B cell (primary cell): ENCODE measurements at regions not wholly inside any gene's neighbourhood (a gene's known extent, or its start where the extent isn't known, plus 50 kb on each side); places are given as distances from the start of the nearest gene placed in this dataset.

ENCODE experiments used
- ATAC-seq: fragments of 200-7000 bp; cut with Tn5 transposase; one replicate; pipeline ENCODE4 v1.10.0; 2021; ENCODE audit warnings: low read depth, mild to moderate bottlenecking, moderate number of reproducible peaks, moderate library complexity
- CTCF ChIA-PET: fragments of 350-600 bp; sonication (Branson Sonifier 250); formaldehyde crosslinking; loops from one replicate; lab custom pipeline; 2021; ENCODE audit warnings: antibody characterized with exemption, inconsistent platforms; lab: Charles Lee
- POLR2A ChIA-PET: fragments of 350-600 bp; sonication (Branson Sonifier 250); formaldehyde crosslinking; loops from one replicate; lab custom pipeline; 2021; ENCODE audit warnings: antibody characterized with exemption; lab: Charles Lee
- DNase-seq: peaks from one replicate; pipeline ENCODE4 v3.0.0; 2013
- H2AFZ ChIP-seq: 2 replicates; pipeline ENCODE4 v1.6.1; 2012; ENCODE audit warnings: mild to moderate bottlenecking, low read depth, low read length; ENCODE audit not compliant: insufficient read depth, poor library complexity, severe bottlenecking
- H3K27ac ChIP-seq, 2 donors: 1 replicate in 1 of 2; 2 replicates in 1 of 2; pipeline ENCODE4 v1.5.1; 2012 to 2013; ENCODE audit warnings: low read length in 2 of 2, mild to moderate bottlenecking in 2 of 2, moderate library complexity in 1 of 2
- H3K27me3 ChIP-seq, 4 experiments: fragments of 200-600 bp in 1 of 4; sonication (generic) in 1 of 4; replicated peaks in 1 of 4; 1 replicate in 2 of 4; 2 replicates in 2 of 4; pipeline versions ENCODE4 v1.6.1 to v1.7.0; 2013 to 2016; ENCODE audit warnings: low read length in 3 of 4, mild to moderate bottlenecking in 2 of 4, mixed read lengths in 1 of 4, moderate library complexity in 1 of 4; ENCODE audit not compliant: insufficient read depth in 4 of 4, control insufficient read depth in 3 of 4; ENCODE audit errors: control extremely low read depth in 1 of 4
- H3K36me3 ChIP-seq, 2 experiments: replicated peaks in 1 of 2; 1 replicate in 1 of 2; 2 replicates in 1 of 2; pipeline versions ENCODE4 v1.6.1 to v1.7.1; 2013; ENCODE audit warnings: low read length in 1 of 2; ENCODE audit not compliant: insufficient read depth in 2 of 2, control insufficient read depth in 1 of 2; ENCODE audit errors: control extremely low read depth in 1 of 2, extremely low read depth in 1 of 2
- H3K4me1 ChIP-seq, 2 donors: fragments of 200-600 bp in 1 of 2; sonication (generic) in 1 of 2; 1 replicate in 1 of 2; 2 replicates in 1 of 2; pipeline versions ENCODE4 v1.5.1 to v1.6.1; 2013 to 2017; ENCODE audit warnings: low read length in 2 of 2; ENCODE audit not compliant: control insufficient read depth in 2 of 2, insufficient read depth in 2 of 2
- H3K4me2 ChIP-seq: replicated peaks from 2 replicates; pipeline ENCODE3; 2012; ENCODE audit warnings: mild to moderate bottlenecking, low read depth, low read length; ENCODE audit not compliant: poor library complexity, severe bottlenecking
- H3K4me3 ChIP-seq, 5 experiments: fragments of 200-600 bp in 1 of 5; sonication (generic) in 1 of 5; 1 replicate in 3 of 5; 2 replicates in 2 of 5; pipeline versions ENCODE4 v1.5.1 to v1.7.0; 2011 to 2016; ENCODE audit warnings: low read length in 4 of 5, mild to moderate bottlenecking in 4 of 5, low read depth in 2 of 5, control low read depth in 1 of 5, moderate library complexity in 1 of 5; ENCODE audit not compliant: insufficient read depth in 1 of 5; ENCODE audit errors: control extremely low read depth in 1 of 5, extremely low read depth in 1 of 5
- H3K79me2 ChIP-seq: fragments of 200-600 bp; sonication (generic); one replicate; pipeline ENCODE4 v1.6.0; 2016; ENCODE audit warnings: low read length; ENCODE audit not compliant: control insufficient read depth, insufficient read depth
- H3K9ac ChIP-seq: fragments of 200-600 bp; sonication (generic); 2 replicates; pipeline ENCODE4 v1.6.1; 2017; ENCODE audit warnings: mild to moderate bottlenecking, low read length, moderate library complexity
- H3K9me3 ChIP-seq, 3 donors: one replicate each; pipeline versions ENCODE4 v1.6.1 to v1.7.1; 2013; ENCODE audit warnings: low read length in 2 of 3; ENCODE audit not compliant: control insufficient read depth in 2 of 3, insufficient read depth in 1 of 3; ENCODE audit errors: control extremely low read depth in 1 of 3
- H4K20me1 ChIP-seq: 2 replicates; pipeline ENCODE4 v1.6.0; 2012; ENCODE audit warnings: mild to moderate bottlenecking, low read length; ENCODE audit not compliant: insufficient read depth, control insufficient read depth, poor library complexity, severe bottlenecking
- H3K27ac Mint-ChIP-seq: one replicate; pipeline ENCODE4 v1.8.0; 2021; ENCODE audit warnings: mixed read lengths
- H3K27me3 Mint-ChIP-seq: one replicate; pipeline ENCODE4 v1.8.0; 2021; ENCODE audit warnings: mixed read lengths
- H3K4me1 Mint-ChIP-seq: one replicate; pipeline ENCODE4 v1.8.0; 2021; ENCODE audit warnings: mixed read lengths
- H3K4me3 Mint-ChIP-seq: one replicate; pipeline ENCODE4 v1.8.0; 2021; ENCODE audit warnings: mixed read lengths
- H3K9me3 Mint-ChIP-seq: one replicate; pipeline ENCODE4 v1.8.0; 2022; ENCODE audit warnings: mixed read lengths; ENCODE audit not compliant: insufficient read depth
- CTCF ChIP-seq: fragments of 200-600 bp; IDR thresholded peaks from one replicate; pipeline ENCODE4 v1.8.0; 2022; ENCODE audit warnings: antibody characterized with exemption, mild to moderate bottlenecking
- EZH2 ChIP-seq: IDR thresholded peaks from 2 replicates; pipeline ENCODE4 v1.6.1; 2012; ENCODE audit warnings: borderline replicate concordance, low read depth, mild to moderate bottlenecking, moderate library complexity, low read length; ENCODE audit not compliant: insufficient read depth, poor library complexity, severe bottlenecking
- WGBS: methylation state at CpG from one replicate; pipeline ENCODE4 v1.1.5; 2013; ENCODE audit warnings: missing lambda C conversion rate; ENCODE audit not compliant: insufficient coverage; 5-methylcytosine and 5-hydroxymethylcytosine counted together
- intact Hi-C: fragments of 100-400 bp; cut with micrococcal nuclease; formaldehyde crosslinking; loops from one replicate; pipeline ENCODE4 v1.10.0; 2022

DNA sequence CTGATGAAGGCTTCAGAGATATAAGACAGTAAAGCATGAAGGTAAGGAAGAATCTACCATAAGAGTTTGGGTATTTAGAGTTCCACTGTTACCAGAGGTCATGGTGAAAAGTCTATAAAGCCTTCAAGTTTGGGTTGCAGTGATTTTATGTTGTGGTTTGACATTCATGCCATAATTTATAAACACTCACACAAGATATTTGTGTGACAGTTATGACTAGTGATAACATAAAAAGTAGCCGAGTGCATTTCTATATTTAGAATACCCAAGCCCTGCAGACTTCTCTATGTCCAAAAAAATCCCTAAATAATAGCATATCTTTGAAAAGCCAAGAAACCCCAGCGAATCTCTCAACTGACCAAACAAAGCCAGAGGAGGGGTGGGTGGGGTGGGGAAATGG, 229.9 kb downstream of the CXCL12 start:
- H3K4me3 ChIP-seq = no peak overlapping the region
- intact Hi-C loops = no loop called here
- H4K20me1 ChIP-seq = no peaks in the 10 kb centered on the region
- Mint-ChIP-seq H3K4me1 (no peaks in the 10 kb centered on the region), H3K9me3 (peaks cover 3% of the 10 kb centered on the region), H3K27ac (no peak overlapping the region), H3K27me3 (no peaks in the 10 kb centered on the region), H3K4me3 (no peak overlapping the region)
- no peak overlapping the region for H3K27ac ChIP-seq
- DNase-seq = no peak
- no peak overlapping the region for H3K9ac ChIP-seq
- ChIA-PET POLR2A (no interaction called here), CTCF (no interaction called here)
- H3K27me3 ChIP-seq = peaks cover 0 to 3% (median 0%) of the 10 kb centered on the region in 4 experiments
- no peak overlapping the region for H2AFZ ChIP-seq
- H3K4me2 ChIP-seq = no peak overlapping the region
- H3K9me3 ChIP-seq = peaks cover 0 to 11% (median 4%) of the 10 kb centered on the region in 3 donors
- no peaks in the 10 kb centered on the region for H3K36me3 ChIP-seq
- no peaks in the 10 kb centered on the region for H3K4me1 ChIP-seq
- no peak for TF ChIP-seq CTCF
- TF ChIP-seq EZH2 = no peak
- no CpG with 5 or more reads among the region's 2 CpGs for WGBS
- no peaks in the 10 kb centered on the region for H3K79me2 ChIP-seq
- no peak for ATAC-seq

DNA sequence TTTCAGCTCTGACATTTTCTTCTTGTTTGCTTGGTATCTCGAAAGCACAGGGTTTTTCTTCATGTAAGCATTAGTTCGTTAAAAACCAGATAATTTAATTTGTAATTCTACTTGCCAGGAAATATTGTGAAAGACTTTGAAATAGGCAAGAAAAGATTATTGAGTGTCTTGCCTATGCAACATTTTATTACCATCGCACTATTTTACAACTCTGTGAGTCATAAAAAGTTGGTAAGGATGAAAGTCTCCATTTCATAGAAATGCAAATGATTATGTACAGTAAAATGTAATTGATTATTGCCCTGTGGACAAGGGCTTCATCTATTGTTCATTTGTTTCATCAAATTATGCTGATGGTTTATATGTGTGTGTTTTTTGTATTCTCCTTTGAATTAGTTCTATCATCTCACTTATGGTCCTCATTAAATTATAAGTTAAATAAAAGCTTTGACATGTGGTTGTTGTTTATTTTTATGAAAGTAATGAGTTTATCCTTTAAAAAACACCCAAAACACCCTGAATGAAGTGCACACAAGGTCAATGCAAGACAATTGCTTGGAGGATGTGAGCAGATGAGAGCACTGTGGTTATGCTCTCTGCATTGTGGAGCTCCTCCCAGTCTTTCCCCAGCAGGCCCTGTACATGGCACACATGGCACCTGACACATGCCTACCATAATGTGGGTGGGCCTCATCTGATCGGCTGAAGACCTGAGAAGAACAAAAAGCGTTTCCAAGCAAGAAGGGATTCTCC, 230.8 kb downstream of the CXCL12 start:
- Histone ChIP-seq H3K9me3 (peaks cover 0 to 11% (median 4%) of the 10 kb centered on the region in 3 donors), H3K4me2 (no peak overlapping the region), H4K20me1 (no peaks in the 10 kb centered on the region), H2AFZ (no peak overlapping the region), H3K4me3 (no peak overlapping the region), H3K79me2 (no peaks in the 10 kb centered on the region), H3K27ac (no peak overlapping the region), H3K36me3 (no peaks in the 10 kb centered on the region), H3K27me3 (peaks cover 0 to 3% (median 0%) of the 10 kb centered on the region in 4 experiments), H3K9ac (no peak overlapping the region), H3K4me1 (no peaks in the 10 kb centered on the region)
- no peaks in the 10 kb centered on the region for H3K27me3 Mint-ChIP-seq
- intact Hi-C loops = no loop called here
- TF ChIP-seq EZH2 (no peak), CTCF (no peak)
- H3K27ac Mint-ChIP-seq = no peak overlapping the region
- peaks cover 3% of the 10 kb centered on the region for H3K9me3 Mint-ChIP-seq
- POLR2A ChIA-PET = no interaction called here
- CTCF ChIA-PET = no interaction called here
- no peak overlapping the region for H3K4me3 Mint-ChIP-seq
- no peaks in the 10 kb centered on the region for H3K4me1 Mint-ChIP-seq
- DNase-seq (no peak), ATAC-seq (no peak)
- WGBS = 83% methylated on average over 1 of the region's 5 CpGs
